Fibroblast of villous mesenchyme (primary cell): ENCODE measurements at regions not wholly inside any gene's neighbourhood (a gene's known extent, or its start where the extent isn't known, plus 50 kb on each side); places are given as distances from the start of the nearest gene placed in this dataset.

ENCODE experiments used
- DNase-seq: peaks from one replicate; pipeline ENCODE4 v3.0.0-alpha.2; 2010; ENCODE audit warnings: low read depth
- H3K4me3 ChIP-seq: 2 replicates; pipeline ENCODE4 v1.5.1; 2011; ENCODE audit warnings: low read depth, mild to moderate bottlenecking, low read length
- CTCF ChIP-seq: IDR thresholded peaks from 2 replicates; pipeline ENCODE4 v1.5.1; 2012; ENCODE audit warnings: low read depth, mild to moderate bottlenecking, low read length; ENCODE audit not compliant: insufficient read depth

GRCh38 chr11:11107076-11107723 is 245.8 kb downstream of the CSNK2A3 start:
- TF ChIP-seq CTCF: no peak
- no peak overlapping the region for H3K4me3 ChIP-seq
- no peak for DNase-seq

- H3K4me3 ChIP-seq: no peak overlapping the region
- DNase-seq: no peak
- no peak for TF ChIP-seq CTCF
These were observed 247.5 kb upstream of the ZBED5 start for GRCh38 chr11:11105361-11105760.

- TF ChIP-seq CTCF: no peak
- H3K4me3 ChIP-seq: no peak overlapping the region
These were observed 238.2 kb upstream of the ZBED5 start for GRCh38 chr11:11095831-11096723.

GRCh38 chr11:11090495-11090894 is 232.6 kb upstream of the ZBED5 start:
- DNase-seq: no peak
- H3K4me3 ChIP-seq: no peak overlapping the region
- TF ChIP-seq CTCF: no peak

More at GRCh38 chr11:11095831-11096723, 238.2 kb upstream of the ZBED5 start:
- DNase-seq: no peak

- no peak for TF ChIP-seq CTCF
- H3K4me3 ChIP-seq: no peak overlapping the region
These were observed 232.0 kb upstream of the ZBED5 start for GRCh38 chr11:11089805-11090204.

GRCh38 chr11:11086979-11087378 is 229.1 kb upstream of the ZBED5 start:
- DNase-seq: no peak
- no peak overlapping the region for H3K4me3 ChIP-seq
- no peak for TF ChIP-seq CTCF

More at GRCh38 chr11:11089805-11090204, 232.0 kb upstream of the ZBED5 start:
- DNase-seq: no peak
